BJ (cell line): ENCODE measurements at regions not wholly inside any gene's neighbourhood (a gene's known extent, or its start where the extent isn't known, plus 50 kb on each side); places are given as distances from the start of the nearest gene placed in this dataset.
"Not testable (repeated sequence)": the region's sequence is repeated elsewhere in the genome, so short reads cannot be mapped to it uniquely, and the experiment has no call there.

ENCODE experiments used
- CTCF ChIA-PET: fragments of 350-600 bp; formaldehyde crosslinking; extraction: SDS; loops from one replicate; lab custom pipeline; 2021; ENCODE audit warnings: antibody characterized with exemption, inconsistent platforms; lab: Yijun Ruan, JAX
- POLR2A ChIA-PET: fragments of 300-600 bp; sonication (Branson Sonifier 250); formaldehyde crosslinking; extraction: SDS; loops from one replicate; lab custom pipeline; 2021; ENCODE audit warnings: antibody characterized with exemption; lab: Charles Lee
- DNase-seq: peaks from one replicate; pipeline ENCODE4 v3.0.0-alpha.2; 2011; ENCODE audit warnings: low read depth
- H3K27me3 ChIP-seq: 2 replicates; pipeline ENCODE4 v1.6.0; 2011; ENCODE audit warnings: low read length; ENCODE audit not compliant: control insufficient read depth, insufficient read depth
- H3K36me3 ChIP-seq: 2 replicates; pipeline ENCODE4 v1.5.1; 2011; ENCODE audit warnings: low read length; ENCODE audit not compliant: control insufficient read depth, insufficient read depth
- H3K4me3 ChIP-seq: 2 replicates; pipeline ENCODE4 v1.5.1; 2011; ENCODE audit warnings: low read depth, mild to moderate bottlenecking, control low read depth, low read length
- CTCF ChIP-seq: IDR thresholded peaks from 2 replicates; pipeline ENCODE4 v1.5.1; 2011; ENCODE audit warnings: low read depth, mild to moderate bottlenecking, control low read depth, inconsistent platforms, low read length, moderate library complexity; ENCODE audit not compliant: insufficient read depth

- TF ChIP-seq CTCF: no peak
- POLR2A ChIA-PET: no interaction called here
- H3K4me3 ChIP-seq: no peak overlapping the region
- no peaks in the 10 kb centered on the region for H3K36me3 ChIP-seq
- no peak for DNase-seq
- CTCF ChIA-PET: no interaction called here
- no peaks in the 10 kb centered on the region for H3K27me3 ChIP-seq
These were observed 202.3 kb downstream of the PARM1 start for GRCh38 chr4:75135068-75135825.

GRCh38 chr4:75126870-75127269 is 194.0 kb downstream of the PARM1 start:
- H3K36me3 ChIP-seq, H3K27me3 ChIP-seq, CTCF ChIA-PET, DNase-seq, H3K4me3 ChIP-seq, POLR2A ChIA-PET: not testable (repeated sequence)

DNA sequence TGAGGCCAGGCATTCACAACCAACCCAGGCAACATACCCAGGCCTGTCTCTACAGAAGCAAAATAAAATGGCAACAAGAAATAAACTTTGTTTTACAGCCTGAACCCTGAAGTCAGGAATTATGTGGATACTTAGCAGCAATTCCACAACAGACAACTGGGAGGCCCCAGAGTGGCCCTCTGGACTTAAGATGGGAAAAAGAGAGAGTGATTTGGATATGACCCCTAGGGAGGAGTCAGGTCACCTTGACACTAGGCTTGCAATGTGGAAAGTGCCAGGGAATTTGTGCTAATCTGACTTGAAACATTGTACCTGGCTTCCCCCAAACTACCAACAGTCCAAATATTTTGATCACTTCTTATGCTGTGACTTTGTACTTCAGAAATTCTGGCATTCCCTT is 193.1 kb downstream of the PARM1 start:
- CTCF ChIA-PET: no interaction called here
- POLR2A ChIA-PET: no interaction called here
- Histone ChIP-seq H3K27me3 (no peaks in the 10 kb centered on the region), H3K36me3 (no peaks in the 10 kb centered on the region), H3K4me3 (no peak overlapping the region)
- DNase-seq: no peak
- no peak for TF ChIP-seq CTCF

GRCh38 chr4:75122424-75123014 is 189.6 kb downstream of the PARM1 start:
- ChIA-PET POLR2A (no interaction called here), CTCF (no interaction called here)
- no peak for DNase-seq

GRCh38 chr4:75118739-75119138 is 185.8 kb downstream of the PARM1 start:
- ChIA-PET POLR2A (no interaction called here), CTCF (no interaction called here)
- no peak for TF ChIP-seq CTCF
- Histone ChIP-seq H3K27me3 (no peaks in the 10 kb centered on the region), H3K4me3 (no peak overlapping the region), H3K36me3 (no peaks in the 10 kb centered on the region)
- no peak for DNase-seq

More at GRCh38 chr4:75122424-75123014, 189.6 kb downstream of the PARM1 start:
- TF ChIP-seq CTCF: no peak
- no peaks in the 10 kb centered on the region for H3K36me3 ChIP-seq
- H3K27me3 ChIP-seq: no peaks in the 10 kb centered on the region
- H3K4me3 ChIP-seq: no peak overlapping the region
